ENCODE measurements at regions not wholly inside any gene's neighbourhood (a gene's known extent, or its start where the extent isn't known, plus 50 kb on each side); places are given as distances from the start of the nearest gene placed in this dataset.

DNA sequence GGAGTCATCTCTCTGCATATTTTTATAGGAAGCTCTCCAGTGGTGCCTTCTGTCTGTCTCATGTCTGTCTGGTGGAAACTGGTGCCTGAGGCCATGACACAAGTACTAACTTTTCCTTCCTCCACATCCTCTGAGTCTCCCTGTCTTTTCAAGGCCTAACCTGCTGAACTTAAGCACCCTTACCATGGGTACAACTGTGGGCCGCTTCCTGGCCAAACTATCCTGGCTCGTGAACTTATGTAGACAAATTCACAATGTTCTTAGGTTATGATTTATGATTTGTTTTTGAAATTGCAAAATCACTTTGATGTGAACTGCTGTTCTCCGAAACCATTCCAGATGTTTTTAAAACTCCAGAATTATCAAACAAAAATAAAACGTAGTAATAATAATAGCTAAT, 804.5 kb upstream of the POU3F3 start:
- no peak for TF ChIP-seq CTCF (IDR thresholded peaks at IDR 0.05)
- ATAC-seq (no peak), DNase-seq (no peak)
- H3K36me3 ChIP-seq: no peaks in the 10 kb centered on the region
- no peak overlapping the region for H3K4me3 ChIP-seq
- no peaks in the 10 kb centered on the region for H3K9me3 ChIP-seq
- intact Hi-C loops (cut with DNase I): no loop called here
- H3K27ac ChIP-seq: no peak overlapping the region
- H3K27me3 ChIP-seq: no peaks in the 10 kb centered on the region
- H3K4me1 ChIP-seq: no peaks in the 10 kb centered on the region

GRCh38 chr2:104049981-104050380, 803.9 kb upstream of the POU3F3 start:
- no peak for DNase-seq
- Histone ChIP-seq H3K4me3 (no peak overlapping the region), H3K27me3 (no peaks in the 10 kb centered on the region), H3K27ac (no peak overlapping the region), H3K36me3 (no peaks in the 10 kb centered on the region), H3K9me3 (no peaks in the 10 kb centered on the region), H3K4me1 (no peaks in the 10 kb centered on the region)
- ATAC-seq: no peak
- no peak for TF ChIP-seq CTCF (IDR thresholded peaks at IDR 0.05)
- intact Hi-C loops (cut with DNase I): no loop called here

DNA sequence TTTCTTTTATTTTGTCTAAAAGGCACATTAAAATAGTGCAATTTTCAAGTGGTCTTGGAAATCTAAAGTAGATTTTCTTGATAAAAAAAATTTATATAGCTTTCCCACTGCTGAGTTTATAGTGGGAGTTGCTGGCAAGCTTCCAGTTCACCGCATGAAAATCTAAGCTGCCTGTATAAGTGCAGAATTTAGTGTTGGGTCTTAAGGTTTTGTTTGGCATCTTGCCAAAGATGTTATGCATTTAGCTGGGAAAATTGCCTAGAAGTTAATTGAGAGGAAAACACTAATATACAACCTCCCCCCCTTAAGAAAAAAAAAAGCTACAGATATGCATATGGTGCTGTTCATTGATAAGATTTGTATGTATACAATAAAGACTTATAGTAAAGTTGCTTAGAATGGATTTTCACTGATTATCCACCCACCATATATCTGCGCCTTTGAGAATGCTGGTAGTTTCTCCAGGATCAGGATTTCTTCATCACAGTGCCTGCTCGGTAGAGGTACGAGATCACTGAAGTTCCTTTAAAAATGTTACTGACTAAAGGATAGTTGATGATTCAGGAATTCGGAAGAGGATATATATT, 803.2 kb upstream of the POU3F3 start:
- Histone ChIP-seq H3K27me3 (no peaks in the 10 kb centered on the region), H3K27ac (no peak overlapping the region), H3K9me3 (no peaks in the 10 kb centered on the region), H3K4me3 (no peak overlapping the region), H3K4me1 (no peaks in the 10 kb centered on the region), H3K36me3 (no peaks in the 10 kb centered on the region)
- intact Hi-C loops (cut with DNase I): no loop called here
- no peak for DNase-seq
- TF ChIP-seq CTCF (IDR thresholded peaks at IDR 0.05): no peak
- no peak for ATAC-seq

DNA sequence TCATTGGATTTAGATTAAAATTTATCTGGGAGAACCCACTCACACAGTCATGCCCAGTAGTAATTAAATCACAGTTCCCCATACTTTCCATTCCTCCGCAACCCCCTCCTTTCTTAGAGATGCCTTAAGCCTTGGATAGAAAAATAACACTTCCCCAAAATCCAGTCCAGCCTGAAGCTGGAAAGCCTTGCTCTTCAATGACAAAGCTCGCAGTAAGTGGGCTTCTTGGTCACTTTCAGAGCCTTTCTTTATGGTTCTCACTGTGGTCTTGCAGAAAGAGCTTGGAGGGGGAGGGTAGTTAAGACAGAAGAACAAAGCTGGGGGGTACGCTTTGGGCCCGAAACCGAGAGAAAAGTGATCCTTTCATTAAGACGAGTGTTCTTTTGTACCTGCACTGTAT, 802.1 kb upstream of the POU3F3 start:
- Histone ChIP-seq H3K9me3 (no peaks in the 10 kb centered on the region), H3K36me3 (no peaks in the 10 kb centered on the region), H3K27ac (no peak overlapping the region), H3K27me3 (no peaks in the 10 kb centered on the region), H3K4me1 (no peaks in the 10 kb centered on the region), H3K4me3 (no peak overlapping the region)
- intact Hi-C loops (cut with DNase I): no loop called here
- DNase-seq: no peak
- no peak for TF ChIP-seq CTCF (IDR thresholded peaks at IDR 0.05)
- ATAC-seq: no peak

GRCh38 chr2:104052356-104052755, 801.6 kb upstream of the POU3F3 start:
- Histone ChIP-seq H3K27ac (no peak overlapping the region), H3K9me3 (no peaks in the 10 kb centered on the region), H3K27me3 (no peaks in the 10 kb centered on the region), H3K4me3 (no peak overlapping the region), H3K36me3 (no peaks in the 10 kb centered on the region), H3K4me1 (no peaks in the 10 kb centered on the region)
- intact Hi-C loops (cut with DNase I): no loop called here
- DNase-seq (no peak), ATAC-seq (no peak)
- TF ChIP-seq CTCF (IDR thresholded peaks at IDR 0.05): no peak

Measured in left lung (tissue), 4 donors.